ENCODE measurements at regions not wholly inside any gene's neighbourhood (a gene's known extent, or its start where the extent isn't known, plus 50 kb on each side); places are given as distances from the start of the nearest gene placed in this dataset.
"Not testable (repeated sequence)": the region's sequence is repeated elsewhere in the genome, so short reads cannot be mapped to it uniquely, and the experiment has no call there.

GRCh38 chr7:32759859-32760258, 131.7 kb downstream of the KBTBD2 start:
- H3K79me1 ChIP-seq (ENCODE audit: low read depth in 1 of 2, low read length in 2 of 2); DNase-seq; H3K56ac ChIP-seq (ENCODE audit: extremely low read depth, insufficient read depth, low read length); H3K4me3 ChIP-seq (ENCODE audit: insufficient read depth, low read depth, low read length); H4K8ac ChIP-seq (ENCODE audit: low read depth in 2 of 2, low read length in 2 of 2); intact Hi-C loops (cut with micrococcal nuclease); H3K9ac ChIP-seq (ENCODE audit: low read depth, low read length); H4K5ac ChIP-seq (ENCODE audit: low read depth, low read length); CTCF ChIA-PET; H2AK5ac ChIP-seq (ENCODE audit: low read depth, low read length); H3K4ac ChIP-seq (ENCODE audit: low read depth, low read length); BruUV-seq (replicated peaks); H3K9me1 ChIP-seq (ENCODE audit: insufficient read depth, low read length); H2AFZ ChIP-seq (replicated peaks; ENCODE audit: low read length, poor library complexity); H3K23ac ChIP-seq (ENCODE audit: low read depth, low read length); H4K20me1 ChIP-seq (ENCODE audit: insufficient read depth, low read length); H2BK20ac ChIP-seq (ENCODE audit: low read depth, low read length); H3K18ac ChIP-seq (ENCODE audit: low read depth, low read length); POLR2A ChIA-PET (ENCODE audit: unreplicated experiment); H4K91ac ChIP-seq (ENCODE audit: insufficient read depth, low read depth, low read length); H3K14ac ChIP-seq (replicated peaks; ENCODE audit: low read depth, low read length); H3K4me2 ChIP-seq (ENCODE audit: low read depth, low read length); H3K9me3 ChIP-seq (ENCODE audit: control insufficient read depth, insufficient read depth, low read length); H3K4me1 ChIP-seq (ENCODE audit: control insufficient read depth, insufficient read depth, low read length); H3K36me3 ChIP-seq (ENCODE audit: control insufficient read depth, insufficient read depth, low read length); H2BK5ac ChIP-seq (ENCODE audit: low read depth, low read length, poor library complexity, severe bottlenecking); H2BK120ac ChIP-seq (ENCODE audit: low read depth, low read length); ATAC-seq (ENCODE audit: low read depth); H2BK15ac ChIP-seq (ENCODE audit: low read depth, low read length); H2AK9ac ChIP-seq (replicated peaks; ENCODE audit: low read depth, low read length, poor library complexity); dilution Hi-C loops (cut with HindIII; ENCODE audit: low sequenced_read_pairs, unreplicated experiment); in situ Hi-C loops (cut with MboI; ENCODE audit: low sequenced_read_pairs); H3K27ac ChIP-seq (ENCODE audit: insufficient read depth, low read length); H3K27me3 ChIP-seq (ENCODE audit: control insufficient read depth, insufficient read depth, low read length): not testable (repeated sequence)
- WGBS, 2 experiments (ENCODE audit: extremely low coverage in 2 of 2, insufficient read length in 1 of 2), result 100% methylated on average over 1 of the region's 3 CpGs; no CpG with 5 or more reads in 1 of the 2 experiments

DNA sequence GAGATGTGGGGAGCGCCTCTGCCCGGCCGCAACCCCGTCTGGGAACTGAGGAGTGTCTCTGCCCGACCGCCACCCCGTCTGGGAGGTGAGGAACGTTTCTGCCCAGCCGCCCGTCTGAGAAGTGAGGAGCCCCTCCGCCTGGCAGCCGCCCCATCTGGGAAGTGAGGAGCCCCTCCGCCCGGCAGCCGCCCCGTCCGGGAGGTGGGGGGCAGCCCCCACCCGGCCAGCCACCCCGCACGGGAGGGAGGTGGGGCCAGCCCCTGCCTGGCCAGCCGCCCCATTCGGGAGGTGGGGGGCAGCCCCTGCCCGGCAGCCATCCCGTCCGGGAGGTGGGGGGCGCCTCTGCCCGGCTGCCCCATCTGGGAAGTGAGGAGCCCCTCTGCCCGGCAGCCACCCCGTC, 137.7 kb downstream of the KBTBD2 start:
- H3K27me3 ChIP-seq (ENCODE audit: control insufficient read depth, insufficient read depth, low read length); H3K18ac ChIP-seq (ENCODE audit: low read depth, low read length); H3K27ac ChIP-seq (ENCODE audit: insufficient read depth, low read length); H3K9ac ChIP-seq (ENCODE audit: low read depth, low read length); H3K4ac ChIP-seq (ENCODE audit: low read depth, low read length); dilution Hi-C loops (cut with HindIII; ENCODE audit: low sequenced_read_pairs, unreplicated experiment); H4K8ac ChIP-seq (ENCODE audit: low read depth in 2 of 2, low read length in 2 of 2); H4K5ac ChIP-seq (ENCODE audit: low read depth, low read length); CTCF ChIA-PET; H2AFZ ChIP-seq (replicated peaks; ENCODE audit: low read length, poor library complexity); H2AK5ac ChIP-seq (ENCODE audit: low read depth, low read length); H3K36me3 ChIP-seq (ENCODE audit: control insufficient read depth, insufficient read depth, low read length); intact Hi-C loops (cut with micrococcal nuclease); H3K4me2 ChIP-seq (ENCODE audit: low read depth, low read length); H4K20me1 ChIP-seq (ENCODE audit: insufficient read depth, low read length); H3K23ac ChIP-seq (ENCODE audit: low read depth, low read length); ATAC-seq (ENCODE audit: low read depth); H4K91ac ChIP-seq (ENCODE audit: insufficient read depth, low read depth, low read length); H2BK15ac ChIP-seq (ENCODE audit: low read depth, low read length); H3K14ac ChIP-seq (replicated peaks; ENCODE audit: low read depth, low read length); H3K4me1 ChIP-seq (ENCODE audit: control insufficient read depth, insufficient read depth, low read length); H3K9me3 ChIP-seq (ENCODE audit: control insufficient read depth, insufficient read depth, low read length); in situ Hi-C loops (cut with MboI; ENCODE audit: low sequenced_read_pairs); DNase-seq; H3K9me1 ChIP-seq (ENCODE audit: insufficient read depth, low read length); H3K4me3 ChIP-seq (ENCODE audit: insufficient read depth, low read depth, low read length); H2AK9ac ChIP-seq (replicated peaks; ENCODE audit: low read depth, low read length, poor library complexity); H2BK20ac ChIP-seq (ENCODE audit: low read depth, low read length); POLR2A ChIA-PET (ENCODE audit: unreplicated experiment); H2BK120ac ChIP-seq (ENCODE audit: low read depth, low read length); H3K56ac ChIP-seq (ENCODE audit: extremely low read depth, insufficient read depth, low read length); H3K79me1 ChIP-seq (ENCODE audit: low read depth in 1 of 2, low read length in 2 of 2); BruUV-seq (replicated peaks); H2BK5ac ChIP-seq (ENCODE audit: low read depth, low read length, poor library complexity, severe bottlenecking): not testable (repeated sequence)
- 90% methylated on average over 18 of the region's 29 CpGs; no CpG with 5 or more reads in 1 of the 2 experiments for WGBS, 2 experiments (ENCODE audit: extremely low coverage in 2 of 2, insufficient read length in 1 of 2)
